ENCODE measurements at regions not wholly inside any gene's neighbourhood (a gene's known extent, or its start where the extent isn't known, plus 50 kb on each side); places are given as distances from the start of the nearest gene placed in this dataset.

GRCh38 chr5:142411103-142411502 lies 86.3 kb upstream of the SPRY4 start:
- H3K27me3 ChIP-seq (ENCODE audit: control insufficient read depth, insufficient read depth, low read length) = no peaks in the 10 kb centered on the region
- no peaks in the 10 kb centered on the region for H3K36me3 ChIP-seq (ENCODE audit: control insufficient read depth, insufficient read depth, low read length)
- no peak overlapping the region for H3K4me3 ChIP-seq (ENCODE audit: low read depth, low read length)
- no peak for DNase-seq (ENCODE audit: low read depth)
- TF ChIP-seq, protein P1, sequence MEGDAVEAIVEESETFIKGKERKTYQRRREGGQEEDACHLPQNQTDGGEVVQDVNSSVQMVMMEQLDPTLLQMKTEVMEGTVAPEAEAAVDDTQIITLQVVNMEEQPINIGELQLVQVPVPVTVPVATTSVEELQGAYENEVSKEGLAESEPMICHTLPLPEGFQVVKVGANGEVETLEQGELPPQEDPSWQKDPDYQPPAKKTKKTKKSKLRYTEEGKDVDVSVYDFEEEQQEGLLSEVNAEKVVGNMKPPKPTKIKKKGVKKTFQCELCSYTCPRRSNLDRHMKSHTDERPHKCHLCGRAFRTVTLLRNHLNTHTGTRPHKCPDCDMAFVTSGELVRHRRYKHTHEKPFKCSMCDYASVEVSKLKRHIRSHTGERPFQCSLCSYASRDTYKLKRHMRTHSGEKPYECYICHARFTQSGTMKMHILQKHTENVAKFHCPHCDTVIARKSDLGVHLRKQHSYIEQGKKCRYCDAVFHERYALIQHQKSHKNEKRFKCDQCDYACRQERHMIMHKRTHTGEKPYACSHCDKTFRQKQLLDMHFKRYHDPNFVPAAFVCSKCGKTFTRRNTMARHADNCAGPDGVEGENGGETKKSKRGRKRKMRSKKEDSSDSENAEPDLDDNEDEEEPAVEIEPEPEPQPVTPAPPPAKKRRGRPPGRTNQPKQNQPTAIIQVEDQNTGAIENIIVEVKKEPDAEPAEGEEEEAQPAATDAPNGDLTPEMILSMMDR (IDR thresholded peaks at IDR 0.05; ENCODE audit: insufficient read depth, low read length, poor library complexity, severe bottlenecking) = no peak

- Histone ChIP-seq H3K4me3 (ENCODE audit: low read depth, low read length) (no peak overlapping the region), H3K36me3 (ENCODE audit: control insufficient read depth, insufficient read depth, low read length) (no peaks in the 10 kb centered on the region), H3K27me3 (ENCODE audit: control insufficient read depth, insufficient read depth, low read length) (no peaks in the 10 kb centered on the region)
- TF ChIP-seq, protein P1 (IDR thresholded peaks at IDR 0.05; ENCODE audit: insufficient read depth, low read length, poor library complexity, severe bottlenecking) = no peak
- DNase-seq (ENCODE audit: low read depth) = no peak
These were observed 84.2 kb upstream of the SPRY4 start for GRCh38 chr5:142408981-142409481.

DNA sequence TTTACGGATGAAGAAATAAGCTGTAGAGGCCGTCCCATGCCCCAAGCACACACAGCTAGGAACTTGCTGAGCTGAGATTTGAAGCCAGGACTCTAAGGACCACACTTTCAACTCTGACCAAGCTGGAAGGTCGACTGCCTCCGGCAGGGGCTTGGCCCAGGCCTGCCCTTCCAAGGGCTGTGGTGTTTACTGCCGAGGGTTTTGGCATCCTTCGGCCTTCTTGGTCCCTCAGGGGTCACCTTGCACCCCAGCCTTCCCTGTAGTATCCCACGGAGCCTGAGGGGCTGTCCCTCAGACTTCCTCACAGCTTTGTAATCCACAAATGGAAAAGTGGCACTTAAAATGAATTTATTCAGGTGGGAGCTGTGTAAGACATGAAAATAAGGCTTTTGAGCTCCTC lies 83.7 kb upstream of the SPRY4 start:
- Histone ChIP-seq H3K27me3 (ENCODE audit: control insufficient read depth, insufficient read depth, low read length) (no peaks in the 10 kb centered on the region), H3K4me3 (ENCODE audit: low read depth, low read length) (no peak overlapping the region), H3K36me3 (ENCODE audit: control insufficient read depth, insufficient read depth, low read length) (no peaks in the 10 kb centered on the region)
- TF ChIP-seq, protein P1 (IDR thresholded peaks at IDR 0.05; ENCODE audit: insufficient read depth, low read length, poor library complexity, severe bottlenecking) = no peak
- no peak for DNase-seq (ENCODE audit: low read depth)

DNA sequence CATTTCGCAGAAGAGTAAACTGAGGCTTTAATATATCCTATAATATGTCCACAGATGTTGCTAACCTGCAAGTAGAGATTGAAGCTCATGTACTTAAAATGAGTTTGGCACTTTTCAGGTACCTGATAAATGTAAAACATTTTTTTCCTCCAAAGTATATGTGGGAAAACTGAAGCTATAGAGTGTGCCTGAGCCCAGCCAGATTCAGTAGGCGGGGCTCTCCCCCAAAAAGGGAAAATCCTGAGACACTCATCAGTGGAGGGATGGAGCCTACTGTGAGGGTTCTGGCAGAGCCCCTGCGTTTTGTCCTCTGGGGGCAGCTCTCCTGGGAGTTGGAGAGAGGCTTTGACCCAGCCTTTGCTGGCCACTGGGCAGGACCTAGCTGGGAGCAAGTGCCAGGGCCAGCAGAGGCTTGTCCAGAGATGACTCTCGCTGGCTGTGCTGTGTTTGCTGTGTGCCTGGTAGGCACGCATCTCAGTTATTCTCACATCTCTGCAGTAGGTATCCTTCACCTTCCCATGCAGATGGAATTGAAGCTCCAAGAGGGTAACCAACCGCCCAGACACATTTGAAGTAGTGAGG lies 81.1 kb upstream of the SPRY4 start:
- TF ChIP-seq, protein P1 (IDR thresholded peaks at IDR 0.05; ENCODE audit: insufficient read depth, low read length, poor library complexity, severe bottlenecking) = no peak
- DNase-seq (ENCODE audit: low read depth) = no peak
- H3K27me3 ChIP-seq (ENCODE audit: control insufficient read depth, insufficient read depth, low read length) = no peaks in the 10 kb centered on the region
- no peak overlapping the region for H3K4me3 ChIP-seq (ENCODE audit: low read depth, low read length)
- no peaks in the 10 kb centered on the region for H3K36me3 ChIP-seq (ENCODE audit: control insufficient read depth, insufficient read depth, low read length)

DNA sequence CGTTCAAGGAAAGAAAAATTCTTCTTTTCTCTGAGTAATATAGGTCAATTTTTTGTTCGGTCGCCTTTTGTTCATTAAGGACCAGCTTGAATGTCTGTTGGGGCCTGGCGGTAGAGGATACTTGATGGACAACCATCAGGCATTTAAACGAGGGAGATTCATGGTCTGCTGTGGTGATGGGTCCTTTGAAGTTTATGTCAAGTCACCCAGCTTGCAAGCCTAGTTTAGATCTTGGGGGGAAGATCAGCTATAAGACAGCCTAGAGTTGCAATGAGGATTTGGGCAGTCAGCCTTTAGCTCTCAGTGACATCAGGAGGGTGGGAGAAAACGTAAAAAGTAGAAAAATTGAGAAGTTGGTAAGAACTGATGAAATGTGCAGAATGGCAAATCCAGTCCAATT lies 80.2 kb upstream of the SPRY4 start:
- no peaks in the 10 kb centered on the region for H3K27me3 ChIP-seq (ENCODE audit: control insufficient read depth, insufficient read depth, low read length)

More for the DNA sequence above, 80.2 kb upstream of the SPRY4 start:
- TF ChIP-seq, protein P1 (IDR thresholded peaks at IDR 0.05; ENCODE audit: insufficient read depth, low read length, poor library complexity, severe bottlenecking) = no peak
- Histone ChIP-seq H3K36me3 (ENCODE audit: control insufficient read depth, insufficient read depth, low read length) (no peaks in the 10 kb centered on the region), H3K4me3 (ENCODE audit: low read depth, low read length) (no peak overlapping the region)
- no peak for DNase-seq (ENCODE audit: low read depth)

Measured in kidney epithelial cell (primary cell).